KMS-11 (cell line): ENCODE measurements at regions not wholly inside any gene's neighbourhood (a gene's known extent, or its start where the extent isn't known, plus 50 kb on each side); places are given as distances from the start of the nearest gene placed in this dataset.

Experiments
- H2AFZ ChIP-seq: fragments of 200-600 bp; sonication (generic); 2 replicates; pipeline ENCODE4 v1.6.1; 2016; ENCODE audit warnings: antibody characterized with exemption, mixed run types, low read depth
- H3K27ac ChIP-seq: fragments of 200-600 bp; sonication (generic); 2 replicates; pipeline ENCODE4 v1.6.1; 2016; ENCODE audit warnings: mild to moderate bottlenecking, mixed run types
- H3K27me3 ChIP-seq: fragments of 200-600 bp; sonication (generic); 2 replicates; pipeline ENCODE4 v1.6.1; 2017; ENCODE audit warnings: mild to moderate bottlenecking, low read depth, mixed run types, moderate library complexity; ENCODE audit not compliant: insufficient read depth
- H3K36me3 ChIP-seq: fragments of 200-600 bp; sonication (generic); 2 replicates; pipeline ENCODE4 v1.6.1; 2017; ENCODE audit warnings: mild to moderate bottlenecking, mixed run types; ENCODE audit not compliant: insufficient read depth
- H3K4me1 ChIP-seq: fragments of 200-600 bp; sonication (generic); 2 replicates; pipeline ENCODE4 v1.6.1; 2016; ENCODE audit warnings: mild to moderate bottlenecking, low read depth, mixed run types; ENCODE audit not compliant: poor library complexity, severe bottlenecking
- H3K4me2 ChIP-seq: fragments of 200-600 bp; sonication (generic); 2 replicates; pipeline ENCODE4 v1.7.0; 2016; ENCODE audit warnings: mild to moderate bottlenecking, mixed run types
- H3K4me3 ChIP-seq: fragments of 200-600 bp; sonication (generic); IDR thresholded peaks from 2 replicates; pipeline ENCODE4 v1.6.1; 2017; ENCODE audit warnings: low read depth, low read length, mixed read lengths; ENCODE audit not compliant: insufficient read depth
- H3K79me2 ChIP-seq: fragments of 200-600 bp; sonication (generic); 2 replicates; pipeline ENCODE4 v1.6.1; 2016; ENCODE audit warnings: low read depth, mixed run types; ENCODE audit not compliant: insufficient read depth
- H3K9ac ChIP-seq: fragments of 200-600 bp; sonication (generic); 2 replicates; pipeline ENCODE4 v1.6.1; 2016; ENCODE audit warnings: mild to moderate bottlenecking, mixed run types
- H4K20me1 ChIP-seq: fragments of 200-600 bp; sonication (generic); 2 replicates; pipeline ENCODE4 v1.6.1; 2016; ENCODE audit warnings: mild to moderate bottlenecking, mixed run types; ENCODE audit not compliant: insufficient read depth
- TF ChIP-seq, protein P1 (sequence below): fragments of 200-600 bp; sonication (generic); conservative IDR thresholded peaks from 2 replicates; pipeline ENCODE4 v1.6.1; 2017; ENCODE audit warnings: low read depth, mild to moderate bottlenecking, antibody characterized with exemption, low read length, moderate library complexity, mixed read lengths

DNA sequence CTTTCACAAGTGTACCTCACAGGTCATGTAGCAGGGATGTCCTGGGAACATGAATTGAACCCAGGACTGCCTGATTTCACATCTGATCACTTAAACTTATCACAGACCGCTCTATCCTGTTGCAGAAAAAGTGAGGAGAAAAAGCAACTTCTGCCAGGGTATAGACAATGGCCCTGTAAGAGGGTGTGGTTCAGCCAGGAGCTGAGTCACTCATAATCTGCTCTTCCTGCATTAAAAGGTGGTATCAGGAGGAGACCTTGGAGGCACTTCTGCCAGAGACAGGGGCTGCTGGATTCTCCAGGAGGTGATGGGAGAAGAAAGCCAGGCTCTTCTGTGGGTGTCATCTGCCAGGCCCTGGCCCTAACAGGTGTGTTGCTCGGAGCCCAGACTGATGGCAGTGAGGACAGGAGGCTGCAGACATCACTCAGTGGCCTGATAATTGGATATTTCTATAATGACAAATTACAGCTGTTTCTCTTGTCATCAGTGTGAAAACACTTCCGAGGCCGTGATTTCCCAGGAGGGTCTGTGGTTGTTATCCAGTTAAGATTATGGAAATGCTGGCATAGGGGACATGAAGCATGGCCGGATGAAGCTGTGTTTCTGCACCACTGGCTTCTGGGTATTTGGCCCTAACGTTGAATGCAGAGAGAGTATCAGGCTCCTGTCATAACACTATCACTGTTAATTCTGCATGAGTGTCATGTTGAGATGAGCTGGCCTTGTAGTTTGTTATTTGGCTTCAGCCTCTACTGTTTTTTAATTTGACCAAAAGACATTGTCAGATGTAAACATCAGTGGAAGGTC, 125.1 kb upstream of the ZBED5 start:
- TF ChIP-seq, protein P1, sequence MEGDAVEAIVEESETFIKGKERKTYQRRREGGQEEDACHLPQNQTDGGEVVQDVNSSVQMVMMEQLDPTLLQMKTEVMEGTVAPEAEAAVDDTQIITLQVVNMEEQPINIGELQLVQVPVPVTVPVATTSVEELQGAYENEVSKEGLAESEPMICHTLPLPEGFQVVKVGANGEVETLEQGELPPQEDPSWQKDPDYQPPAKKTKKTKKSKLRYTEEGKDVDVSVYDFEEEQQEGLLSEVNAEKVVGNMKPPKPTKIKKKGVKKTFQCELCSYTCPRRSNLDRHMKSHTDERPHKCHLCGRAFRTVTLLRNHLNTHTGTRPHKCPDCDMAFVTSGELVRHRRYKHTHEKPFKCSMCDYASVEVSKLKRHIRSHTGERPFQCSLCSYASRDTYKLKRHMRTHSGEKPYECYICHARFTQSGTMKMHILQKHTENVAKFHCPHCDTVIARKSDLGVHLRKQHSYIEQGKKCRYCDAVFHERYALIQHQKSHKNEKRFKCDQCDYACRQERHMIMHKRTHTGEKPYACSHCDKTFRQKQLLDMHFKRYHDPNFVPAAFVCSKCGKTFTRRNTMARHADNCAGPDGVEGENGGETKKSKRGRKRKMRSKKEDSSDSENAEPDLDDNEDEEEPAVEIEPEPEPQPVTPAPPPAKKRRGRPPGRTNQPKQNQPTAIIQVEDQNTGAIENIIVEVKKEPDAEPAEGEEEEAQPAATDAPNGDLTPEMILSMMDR: no peak
- Histone ChIP-seq H4K20me1 (no peaks in the 10 kb centered on the region), H3K4me3 (no peak overlapping the region), H3K4me1 (no peaks in the 10 kb centered on the region), H3K79me2 (no peaks in the 10 kb centered on the region), H3K4me2 (no peak overlapping the region), H3K9ac (no peak overlapping the region), H2AFZ (no peak overlapping the region), H3K36me3 (no peaks in the 10 kb centered on the region), H3K27me3 (no peaks in the 10 kb centered on the region), H3K27ac (no peak overlapping the region)

DNA sequence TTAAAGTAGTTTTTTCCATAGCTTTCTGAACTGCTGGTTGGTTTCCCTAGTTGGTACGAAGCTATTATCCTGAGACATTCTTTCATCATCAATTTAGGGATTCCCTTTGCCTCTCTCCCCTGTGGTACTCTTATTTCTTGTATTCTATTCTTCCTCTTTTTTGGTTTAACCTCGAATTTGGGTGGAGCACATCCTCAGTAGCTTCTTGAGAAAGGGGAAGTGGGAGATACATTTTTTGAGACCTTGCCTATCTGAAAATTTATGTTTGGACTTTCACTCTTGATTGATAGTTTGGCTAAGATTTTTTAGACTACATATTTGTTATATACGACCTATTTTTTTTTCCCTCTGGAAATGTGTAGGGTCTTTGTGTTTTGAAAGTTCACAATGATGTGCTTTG, 121.7 kb upstream of the ZBED5 start:
- Histone ChIP-seq H4K20me1 (no peaks in the 10 kb centered on the region), H3K4me3 (no peak overlapping the region), H3K4me1 (no peaks in the 10 kb centered on the region), H3K27me3 (no peaks in the 10 kb centered on the region), H3K27ac (no peak overlapping the region), H3K79me2 (no peaks in the 10 kb centered on the region), H3K36me3 (no peaks in the 10 kb centered on the region), H3K9ac (no peak overlapping the region), H3K4me2 (no peak overlapping the region), H2AFZ (no peak overlapping the region)
- TF ChIP-seq, protein P1: no peak

DNA sequence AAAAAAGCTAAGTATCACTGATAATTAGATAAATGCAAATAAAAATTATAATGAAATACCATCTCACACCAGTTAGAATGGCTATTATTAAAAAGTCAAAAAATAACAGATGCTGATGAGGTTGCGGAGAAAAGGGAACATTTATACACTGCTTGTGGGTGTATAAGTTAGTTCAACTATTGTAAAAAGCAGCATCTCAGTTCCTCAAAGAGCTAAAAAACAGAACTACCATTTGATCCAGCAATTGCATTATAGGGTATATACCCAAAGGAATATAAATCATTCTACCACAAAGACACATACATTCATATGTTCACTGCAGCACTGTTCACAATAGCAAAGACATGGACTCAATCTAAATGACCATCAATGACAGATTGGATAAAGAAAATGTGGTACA, 120.3 kb upstream of the ZBED5 start:
- Histone ChIP-seq H3K36me3 (no peaks in the 10 kb centered on the region), H3K9ac (no peak overlapping the region)

DNA sequence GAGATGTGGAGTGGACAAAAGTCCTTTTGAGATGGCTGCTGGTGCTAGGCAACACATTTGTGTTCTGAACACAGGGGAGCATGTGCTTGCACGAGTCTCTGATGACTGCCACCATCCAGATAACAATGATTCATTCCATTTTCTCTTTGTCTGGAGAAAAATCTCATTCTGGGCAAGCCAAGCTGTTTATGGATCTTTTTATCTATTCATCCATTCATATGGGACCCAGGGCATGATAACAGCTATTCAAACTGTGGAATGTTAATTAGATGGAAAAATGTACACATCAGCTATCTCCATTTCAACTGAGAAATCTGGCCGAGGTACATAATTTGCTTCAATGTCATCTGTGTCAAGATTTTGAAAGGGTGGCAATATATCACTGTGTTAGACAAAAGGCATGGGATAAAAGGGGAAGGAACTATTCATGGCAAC, 117.5 kb upstream of the ZBED5 start:
- no peak overlapping the region for H3K4me3 ChIP-seq
- no peaks in the 10 kb centered on the region for H3K27me3 ChIP-seq
- H4K20me1 ChIP-seq: no peaks in the 10 kb centered on the region
- no peaks in the 10 kb centered on the region for H3K79me2 ChIP-seq
- no peaks in the 10 kb centered on the region for H3K4me1 ChIP-seq
- H3K9ac ChIP-seq: no peak overlapping the region
- H3K36me3 ChIP-seq: no peaks in the 10 kb centered on the region
- TF ChIP-seq, protein P1: no peak
- H3K4me2 ChIP-seq: no peak overlapping the region
- H3K27ac ChIP-seq: no peak overlapping the region
- H2AFZ ChIP-seq: no peak overlapping the region

More for the DNA sequence above, 120.3 kb upstream of the ZBED5 start:
- Histone ChIP-seq H3K4me3 (no peak overlapping the region), H3K4me1 (no peaks in the 10 kb centered on the region), H3K27me3 (no peaks in the 10 kb centered on the region), H3K4me2 (no peak overlapping the region), H3K27ac (no peak overlapping the region), H4K20me1 (no peaks in the 10 kb centered on the region), H2AFZ (no peak overlapping the region), H3K79me2 (no peaks in the 10 kb centered on the region)
- TF ChIP-seq, protein P1: no peak
